Neural progenitor cell (in vitro differentiated cells): ENCODE measurements at regions not wholly inside any gene's neighbourhood (a gene's known extent, or its start where the extent isn't known, plus 50 kb on each side); places are given as distances from the start of the nearest gene placed in this dataset.

Experiments used
- EZH2 ChIP-seq: fragments of 200-600 bp; sonication (generic); IDR thresholded peaks from 2 replicates; pipeline ENCODE4 v1.6.1; 2017; ENCODE audit warnings: antibody characterized with exemption, mild to moderate bottlenecking, moderate library complexity
- TF ChIP-seq, protein P1 (sequence below): fragments of 200-600 bp; sonication (generic); IDR thresholded peaks from 2 replicates; pipeline ENCODE4 v1.5.1; 2017; ENCODE audit warnings: antibody characterized with exemption, mild to moderate bottlenecking

DNA sequence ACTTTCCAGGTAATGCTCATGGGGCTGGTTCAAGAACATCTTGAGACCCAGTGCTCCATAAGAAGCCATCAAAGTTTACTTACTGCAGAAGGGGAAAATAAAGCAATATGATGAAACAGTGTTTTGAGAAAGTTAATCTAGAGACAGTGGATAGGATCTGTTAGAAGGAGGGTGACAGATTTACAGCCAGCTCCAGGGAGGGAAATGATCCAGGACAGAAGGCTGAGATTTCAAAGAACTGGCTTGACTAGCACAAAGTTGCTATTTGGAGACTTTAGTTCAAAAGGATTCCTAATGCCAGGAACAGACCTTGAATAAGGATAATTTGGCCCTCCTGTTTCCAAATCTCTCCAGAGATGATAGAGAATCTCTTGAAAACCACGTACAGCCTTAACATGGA lies 166.5 kb upstream of the NECTIN3 start:
- TF ChIP-seq, protein P1, sequence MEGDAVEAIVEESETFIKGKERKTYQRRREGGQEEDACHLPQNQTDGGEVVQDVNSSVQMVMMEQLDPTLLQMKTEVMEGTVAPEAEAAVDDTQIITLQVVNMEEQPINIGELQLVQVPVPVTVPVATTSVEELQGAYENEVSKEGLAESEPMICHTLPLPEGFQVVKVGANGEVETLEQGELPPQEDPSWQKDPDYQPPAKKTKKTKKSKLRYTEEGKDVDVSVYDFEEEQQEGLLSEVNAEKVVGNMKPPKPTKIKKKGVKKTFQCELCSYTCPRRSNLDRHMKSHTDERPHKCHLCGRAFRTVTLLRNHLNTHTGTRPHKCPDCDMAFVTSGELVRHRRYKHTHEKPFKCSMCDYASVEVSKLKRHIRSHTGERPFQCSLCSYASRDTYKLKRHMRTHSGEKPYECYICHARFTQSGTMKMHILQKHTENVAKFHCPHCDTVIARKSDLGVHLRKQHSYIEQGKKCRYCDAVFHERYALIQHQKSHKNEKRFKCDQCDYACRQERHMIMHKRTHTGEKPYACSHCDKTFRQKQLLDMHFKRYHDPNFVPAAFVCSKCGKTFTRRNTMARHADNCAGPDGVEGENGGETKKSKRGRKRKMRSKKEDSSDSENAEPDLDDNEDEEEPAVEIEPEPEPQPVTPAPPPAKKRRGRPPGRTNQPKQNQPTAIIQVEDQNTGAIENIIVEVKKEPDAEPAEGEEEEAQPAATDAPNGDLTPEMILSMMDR: no peak
- TF ChIP-seq EZH2: no peak
